DOHH2 (cell line): ENCODE measurements at regions not wholly inside any gene's neighbourhood (a gene's known extent, or its start where the extent isn't known, plus 50 kb on each side); places are given as distances from the start of the nearest gene placed in this dataset.

Experiments used
- H3F3A ChIP-seq: fragments of 200-600 bp; sonication (generic), shearing (Covaris generic); 2 replicates; pipeline ENCODE4 v1.6.0; 2016; ENCODE audit warnings: antibody characterized with exemption, mild to moderate bottlenecking; ENCODE audit not compliant: control insufficient read depth, insufficient read depth
- H3K27ac ChIP-seq: fragments of 200-600 bp; sonication (generic); 2 replicates; pipeline ENCODE4 v1.5.1; 2014; ENCODE audit warnings: low read depth, mild to moderate bottlenecking, low read length, moderate library complexity
- H3K27me3 ChIP-seq: fragments of 200-600 bp; sonication (generic); 2 replicates; pipeline ENCODE4 v1.6.1; 2014; ENCODE audit warnings: mild to moderate bottlenecking, low read length, mixed read lengths; ENCODE audit not compliant: control insufficient read depth
- H3K36me3 ChIP-seq: fragments of 200-600 bp; sonication (generic); 2 replicates; pipeline ENCODE4 v1.6.1; 2014; ENCODE audit warnings: mild to moderate bottlenecking, low read length, moderate library complexity, mixed read lengths; ENCODE audit not compliant: control insufficient read depth
- H3K4me1 ChIP-seq: fragments of 200-600 bp; sonication (generic); 2 replicates; pipeline ENCODE4 v1.6.1; 2014; ENCODE audit warnings: mild to moderate bottlenecking, low read length, mixed read lengths; ENCODE audit not compliant: control insufficient read depth
- H3K4me2 ChIP-seq: fragments of 200-600 bp; sonication (generic); 2 replicates; pipeline ENCODE4 v1.6.0; 2014; ENCODE audit warnings: mild to moderate bottlenecking, low read length, moderate library complexity
- H3K4me3 ChIP-seq: fragments of 200-600 bp; sonication (generic); 2 replicates; pipeline ENCODE4 v1.5.1; 2014; ENCODE audit warnings: mild to moderate bottlenecking, low read length, mixed read lengths
- H3K79me2 ChIP-seq: fragments of 200-600 bp; sonication (generic); 2 replicates; pipeline ENCODE4 v1.6.1; 2014; ENCODE audit warnings: mild to moderate bottlenecking, low read length, mixed read lengths; ENCODE audit not compliant: control insufficient read depth
- H3K9me2 ChIP-seq: fragments of 200-600 bp; sonication (generic); replicated peaks from 2 replicates; pipeline ENCODE4 v1.6.1; 2014; ENCODE audit warnings: mild to moderate bottlenecking, low read length, mixed read lengths; ENCODE audit not compliant: control insufficient read depth
- H3K9me3 ChIP-seq: fragments of 200-600 bp; sonication (generic); 2 replicates; pipeline ENCODE4 v1.6.1; 2014; ENCODE audit warnings: antibody characterized with exemption, low read length, mixed read lengths; ENCODE audit not compliant: control insufficient read depth, insufficient read depth
- H4K20me1 ChIP-seq: fragments of 200-600 bp; sonication (generic); 2 replicates; pipeline ENCODE4 v1.6.0; 2014; ENCODE audit warnings: low read depth, mild to moderate bottlenecking, antibody characterized with exemption, low read length, moderate library complexity; ENCODE audit not compliant: control insufficient read depth, insufficient read depth
- EZH2phosphoT487 ChIP-seq: fragments of 200-600 bp; sonication (generic); IDR thresholded peaks from 2 replicates; pipeline ENCODE4 v1.6.1; 2017; ENCODE audit warnings: borderline replicate concordance, mild to moderate bottlenecking, antibody characterized with exemption, low read length, moderate library complexity, mixed read lengths
- TF ChIP-seq, protein P1 (sequence below): fragments of 200-600 bp; sonication (generic); IDR thresholded peaks from one replicate; pipeline ENCODE4 v1.5.1; 2014; ENCODE audit warnings: antibody characterized with exemption, mild to moderate bottlenecking, low read depth, low read length; ENCODE audit not compliant: poor library complexity, severe bottlenecking

DNA sequence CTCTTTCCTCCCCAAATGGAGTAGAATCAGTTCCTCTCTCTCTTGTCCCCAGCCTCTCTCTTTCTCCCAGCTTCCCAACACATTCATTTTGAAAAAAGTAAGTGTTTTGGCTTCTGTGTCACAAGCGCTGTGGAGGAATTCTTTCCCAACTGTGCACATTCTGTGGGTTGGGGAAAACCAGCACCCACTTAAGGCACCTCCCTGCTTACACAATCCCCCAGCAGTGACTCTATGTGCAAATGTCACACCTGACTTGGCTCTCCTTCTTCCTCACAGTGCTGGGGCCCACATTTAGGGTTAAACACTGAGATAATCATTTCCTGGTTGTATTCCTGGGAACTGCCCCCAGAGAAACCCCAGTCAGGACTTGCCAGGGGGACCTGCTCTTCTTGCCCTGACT lies 358.1 kb upstream of the ZNF32 start:
- H4K20me1 ChIP-seq = no peaks in the 10 kb centered on the region
- no peaks in the 10 kb centered on the region for H3K79me2 ChIP-seq
- no peaks in the 10 kb centered on the region for H3K9me3 ChIP-seq
- no peaks in the 10 kb centered on the region for H3K27me3 ChIP-seq
- H3K9me2 ChIP-seq = no peaks in the 10 kb centered on the region
- TF ChIP-seq, protein P1, sequence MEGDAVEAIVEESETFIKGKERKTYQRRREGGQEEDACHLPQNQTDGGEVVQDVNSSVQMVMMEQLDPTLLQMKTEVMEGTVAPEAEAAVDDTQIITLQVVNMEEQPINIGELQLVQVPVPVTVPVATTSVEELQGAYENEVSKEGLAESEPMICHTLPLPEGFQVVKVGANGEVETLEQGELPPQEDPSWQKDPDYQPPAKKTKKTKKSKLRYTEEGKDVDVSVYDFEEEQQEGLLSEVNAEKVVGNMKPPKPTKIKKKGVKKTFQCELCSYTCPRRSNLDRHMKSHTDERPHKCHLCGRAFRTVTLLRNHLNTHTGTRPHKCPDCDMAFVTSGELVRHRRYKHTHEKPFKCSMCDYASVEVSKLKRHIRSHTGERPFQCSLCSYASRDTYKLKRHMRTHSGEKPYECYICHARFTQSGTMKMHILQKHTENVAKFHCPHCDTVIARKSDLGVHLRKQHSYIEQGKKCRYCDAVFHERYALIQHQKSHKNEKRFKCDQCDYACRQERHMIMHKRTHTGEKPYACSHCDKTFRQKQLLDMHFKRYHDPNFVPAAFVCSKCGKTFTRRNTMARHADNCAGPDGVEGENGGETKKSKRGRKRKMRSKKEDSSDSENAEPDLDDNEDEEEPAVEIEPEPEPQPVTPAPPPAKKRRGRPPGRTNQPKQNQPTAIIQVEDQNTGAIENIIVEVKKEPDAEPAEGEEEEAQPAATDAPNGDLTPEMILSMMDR = no peak
- no peak for TF ChIP-seq EZH2phosphoT487
- H3K4me2 ChIP-seq = no peak overlapping the region
- H3K4me3 ChIP-seq = no peak overlapping the region
- H3K4me1 ChIP-seq = no peaks in the 10 kb centered on the region
- H3F3A ChIP-seq = no peaks in the 10 kb centered on the region
- no peak overlapping the region for H3K27ac ChIP-seq
- no peaks in the 10 kb centered on the region for H3K36me3 ChIP-seq

DNA sequence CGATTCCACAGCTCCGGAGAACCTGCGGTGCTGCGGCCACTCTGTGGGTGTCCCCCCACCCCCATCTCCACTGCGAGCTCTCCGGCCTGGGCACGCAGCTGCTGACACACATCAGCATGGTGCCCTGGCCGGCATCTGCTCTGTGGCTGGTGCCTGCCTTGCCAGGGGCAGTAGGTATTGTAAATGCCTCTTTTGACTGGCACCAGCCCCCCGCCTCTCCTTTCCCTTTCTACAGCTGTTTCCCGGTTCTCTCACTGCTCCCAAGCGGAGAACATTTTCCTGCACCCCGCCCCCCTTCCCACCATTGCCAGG lies 357.1 kb upstream of the ZNF32 start:
- Histone ChIP-seq H3K79me2 (no peaks in the 10 kb centered on the region), H3K4me3 (no peak overlapping the region), H3K27me3 (no peaks in the 10 kb centered on the region), H3K4me2 (no peak overlapping the region), H3K36me3 (no peaks in the 10 kb centered on the region), H3K27ac (no peak overlapping the region), H3F3A (no peaks in the 10 kb centered on the region), H4K20me1 (no peaks in the 10 kb centered on the region), H3K4me1 (no peaks in the 10 kb centered on the region), H3K9me3 (no peaks in the 10 kb centered on the region), H3K9me2 (no peaks in the 10 kb centered on the region)
- TF ChIP-seq, protein P1 = no peak
- TF ChIP-seq EZH2phosphoT487 = no peak

DNA sequence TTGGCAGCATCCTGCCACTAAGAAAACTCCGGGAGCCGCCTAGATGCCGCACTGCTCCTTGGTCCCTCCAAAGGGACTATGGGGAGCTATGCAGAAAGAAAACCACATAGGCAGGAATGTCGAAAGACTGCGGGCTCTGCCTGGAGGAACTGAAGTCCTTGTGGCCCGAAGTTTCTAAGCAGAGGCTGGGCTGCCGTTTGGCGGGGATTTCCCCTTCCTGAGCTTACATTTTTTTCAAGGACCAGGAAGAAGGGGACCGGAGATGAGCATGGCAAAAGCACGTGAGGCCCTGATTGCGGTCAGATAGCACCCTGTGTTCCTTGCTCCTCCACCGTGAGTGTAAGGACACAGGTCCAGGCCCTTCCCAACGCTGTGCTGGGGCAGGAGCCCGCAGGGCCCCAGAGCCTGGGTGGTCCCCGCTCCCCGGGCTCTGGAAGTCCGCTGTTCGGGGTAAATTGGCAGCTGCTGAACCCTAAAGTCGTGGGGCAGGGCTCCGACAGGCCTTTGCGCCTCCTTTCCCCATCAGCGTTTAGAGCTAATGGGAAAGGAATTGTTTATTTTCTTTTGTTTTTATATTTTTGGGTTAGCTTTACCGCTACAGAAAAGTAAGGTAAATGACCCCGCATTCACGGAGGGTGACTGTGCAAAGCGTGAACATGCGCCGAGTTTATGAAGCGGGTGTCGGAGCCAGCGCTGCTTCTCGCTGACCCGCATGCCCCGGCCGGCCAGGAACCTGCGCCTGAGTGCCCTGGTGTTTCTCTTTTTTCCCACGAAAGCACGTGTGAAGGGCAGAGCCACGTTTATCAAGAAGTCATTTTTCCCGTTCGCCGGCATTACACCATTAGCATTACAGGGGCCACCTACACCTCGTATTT lies 356.5 kb upstream of the ZNF32 start:
- no peak overlapping the region for H3K4me3 ChIP-seq
- H3F3A ChIP-seq = no peaks in the 10 kb centered on the region
- no peaks in the 10 kb centered on the region for H3K79me2 ChIP-seq
- H4K20me1 ChIP-seq = no peaks in the 10 kb centered on the region
- no peaks in the 10 kb centered on the region for H3K36me3 ChIP-seq
- no peak for TF ChIP-seq EZH2phosphoT487
- TF ChIP-seq, protein P1 = no peak
- H3K9me2 ChIP-seq = no peaks in the 10 kb centered on the region
- H3K27me3 ChIP-seq = no peaks in the 10 kb centered on the region
- no peaks in the 10 kb centered on the region for H3K9me3 ChIP-seq
- H3K4me2 ChIP-seq = no peak overlapping the region
- no peak overlapping the region for H3K27ac ChIP-seq
- no peaks in the 10 kb centered on the region for H3K4me1 ChIP-seq
